Ovary (tissue), 3 donors: ENCODE measurements at regions not wholly inside any gene's neighbourhood (a gene's known extent, or its start where the extent isn't known, plus 50 kb on each side); places are given as distances from the start of the nearest gene placed in this dataset.

Experiments
- EP300 ChIP-seq: sonication (generic); formaldehyde crosslinking; IDR thresholded peaks from one replicate; pipeline ENCODE4 v1.6.1; 2017; ENCODE audit warnings: antibody characterized with exemption
- POLR2A ChIP-seq: fragments of 450-650 bp; IDR thresholded peaks from one replicate; pipeline ENCODE4 v1.6.1; 2017; ENCODE audit warnings: antibody characterized with exemption, mild to moderate bottlenecking, moderate library complexity
- TF ChIP-seq, protein P1 (sequence below), 3 donors: fragments of 450-650 bp in 2 of 3; fragments of 200-600 bp in 1 of 3; IDR thresholded peaks; one replicate each; pipeline versions ENCODE4 v1.5.1 to v1.8.0; 2016 to 2022; ENCODE audit warnings: antibody characterized with exemption in 3 of 3, mild to moderate bottlenecking in 1 of 3
- donor health status: DM: no; HTN: no; CAD: no.

DNA sequence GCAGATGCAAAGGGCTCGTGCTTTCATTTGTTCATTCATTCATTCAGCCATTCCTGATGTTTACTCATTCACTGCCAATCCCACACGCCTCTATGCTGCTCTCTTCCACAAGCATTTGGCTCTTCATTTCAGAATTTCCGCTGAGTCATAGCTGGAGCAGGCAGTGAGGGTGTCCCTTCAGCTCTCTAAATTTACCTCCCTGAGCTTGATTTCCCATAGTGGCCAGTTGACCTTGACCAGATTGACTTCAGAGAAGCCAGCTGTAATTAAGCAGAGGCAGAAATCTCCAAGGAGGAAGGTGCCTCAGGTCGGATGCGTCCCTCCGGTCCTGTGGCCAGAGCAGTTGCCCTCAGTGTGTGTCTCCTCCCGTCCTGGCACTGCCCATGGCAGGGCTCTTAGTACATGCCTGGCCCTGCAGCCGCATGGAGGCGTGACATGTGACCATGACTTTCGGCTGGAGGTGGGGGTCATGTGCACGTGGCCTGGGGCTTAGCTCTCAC, 267.2 kb upstream of the ECI2 start:
- TF ChIP-seq, protein P1, sequence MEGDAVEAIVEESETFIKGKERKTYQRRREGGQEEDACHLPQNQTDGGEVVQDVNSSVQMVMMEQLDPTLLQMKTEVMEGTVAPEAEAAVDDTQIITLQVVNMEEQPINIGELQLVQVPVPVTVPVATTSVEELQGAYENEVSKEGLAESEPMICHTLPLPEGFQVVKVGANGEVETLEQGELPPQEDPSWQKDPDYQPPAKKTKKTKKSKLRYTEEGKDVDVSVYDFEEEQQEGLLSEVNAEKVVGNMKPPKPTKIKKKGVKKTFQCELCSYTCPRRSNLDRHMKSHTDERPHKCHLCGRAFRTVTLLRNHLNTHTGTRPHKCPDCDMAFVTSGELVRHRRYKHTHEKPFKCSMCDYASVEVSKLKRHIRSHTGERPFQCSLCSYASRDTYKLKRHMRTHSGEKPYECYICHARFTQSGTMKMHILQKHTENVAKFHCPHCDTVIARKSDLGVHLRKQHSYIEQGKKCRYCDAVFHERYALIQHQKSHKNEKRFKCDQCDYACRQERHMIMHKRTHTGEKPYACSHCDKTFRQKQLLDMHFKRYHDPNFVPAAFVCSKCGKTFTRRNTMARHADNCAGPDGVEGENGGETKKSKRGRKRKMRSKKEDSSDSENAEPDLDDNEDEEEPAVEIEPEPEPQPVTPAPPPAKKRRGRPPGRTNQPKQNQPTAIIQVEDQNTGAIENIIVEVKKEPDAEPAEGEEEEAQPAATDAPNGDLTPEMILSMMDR (IDR thresholded peaks at IDR 0.05) = no peak
- TF ChIP-seq EP300 (no peak), POLR2A (no peak)
